ENCODE measurements at regions not wholly inside any gene's neighbourhood (a gene's known extent, or its start where the extent isn't known, plus 50 kb on each side); places are given as distances from the start of the nearest gene placed in this dataset.

- H3K27ac ChIP-seq (ENCODE audit: low read depth) = no peak overlapping the region
- no peak for TF ChIP-seq POLR2AphosphoS5 (IDR thresholded peaks at IDR 0.05; ENCODE audit: low read depth)
- no peak for TF ChIP-seq JUNB (IDR thresholded peaks at IDR 0.05; ENCODE audit: unreplicated experiment)
- no peak for TF ChIP-seq ZNF114 (CRISPR knock-in tag; IDR thresholded peaks at IDR 0.05)
- TF ChIP-seq EZH2phosphoT487 (IDR thresholded peaks at IDR 0.05; ENCODE audit: unreplicated experiment) = no peak
- TF ChIP-seq NANOG (IDR thresholded peaks at IDR 0.05; ENCODE audit: borderline replicate concordance) = no peak
- TF ChIP-seq ZNF331 (CRISPR knock-in tag; IDR thresholded peaks at IDR 0.05; ENCODE audit: low read depth) = no peak
- TF ChIP-seq CREB1 (CRISPR knock-in tag; IDR thresholded peaks at IDR 0.05; ENCODE audit: low read depth) = no peak
- TF ChIP-seq, protein P1, sequence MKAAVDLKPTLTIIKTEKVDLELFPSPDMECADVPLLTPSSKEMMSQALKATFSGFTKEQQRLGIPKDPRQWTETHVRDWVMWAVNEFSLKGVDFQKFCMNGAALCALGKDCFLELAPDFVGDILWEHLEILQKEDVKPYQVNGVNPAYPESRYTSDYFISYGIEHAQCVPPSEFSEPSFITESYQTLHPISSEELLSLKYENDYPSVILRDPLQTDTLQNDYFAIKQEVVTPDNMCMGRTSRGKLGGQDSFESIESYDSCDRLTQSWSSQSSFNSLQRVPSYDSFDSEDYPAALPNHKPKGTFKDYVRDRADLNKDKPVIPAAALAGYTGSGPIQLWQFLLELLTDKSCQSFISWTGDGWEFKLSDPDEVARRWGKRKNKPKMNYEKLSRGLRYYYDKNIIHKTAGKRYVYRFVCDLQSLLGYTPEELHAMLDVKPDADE (IDR thresholded peaks at IDR 0.05) = no peak
- H3K36me3 Mint-ChIP-seq (ENCODE audit: low read depth) = no peaks in the 10 kb centered on the region
- no peaks in the 10 kb centered on the region for H3F3A ChIP-seq (replicated peaks; ENCODE audit: low read depth)
- no peaks in the 10 kb centered on the region for H3K27me3 Mint-ChIP-seq (ENCODE audit: insufficient read depth, low read depth, poor library complexity)
- ATAC-seq (no peak), DNase-seq (ENCODE audit: low spot score) (no peak)
- H3K79me2 ChIP-seq (replicated peaks; ENCODE audit: insufficient read depth) = no peaks in the 10 kb centered on the region
- no peak overlapping the region for H2AFZ ChIP-seq
- H3K36me3 ChIP-seq (ENCODE audit: insufficient read depth) = no peaks in the 10 kb centered on the region
- H3K4me3 Mint-ChIP-seq = no peak overlapping the region
- H3K4me3 ChIP-seq = no peak overlapping the region
- no peaks in the 10 kb centered on the region for H3K4me1 ChIP-seq (ENCODE audit: insufficient read depth)
- no peaks in the 10 kb centered on the region for H3K9me2 ChIP-seq (ENCODE audit: insufficient read depth)
- no peak overlapping the region for H3K4me2 ChIP-seq
- no peak overlapping the region for H3K27ac Mint-ChIP-seq
- H3K9me3 Mint-ChIP-seq = no peaks in the 10 kb centered on the region; the same call in 2 of the 3 replicates
- H3K27me3 ChIP-seq (ENCODE audit: insufficient read depth) = no peaks in the 10 kb centered on the region
- no peaks in the 10 kb centered on the region for H3K4me1 Mint-ChIP-seq
- H4K20me1 ChIP-seq (replicated peaks; ENCODE audit: insufficient read depth) = no peaks in the 10 kb centered on the region
These were observed 1783.9 kb upstream of the PCDH20 start for GRCh38 chr13:63199508-63199907.

- no peak overlapping the region for H3K4me3 ChIP-seq
- no peak overlapping the region for H3K27ac ChIP-seq (ENCODE audit: low read depth)
- Mint-ChIP-seq H3K4me3 (no peak overlapping the region), H3K27me3 (ENCODE audit: insufficient read depth, low read depth, poor library complexity) (no peaks in the 10 kb centered on the region), H3K27ac (no peak overlapping the region), H3K9me3 (no peaks in the 10 kb centered on the region; the same call in 2 of the 3 replicates), H3K36me3 (ENCODE audit: low read depth) (no peaks in the 10 kb centered on the region), H3K4me1 (no peaks in the 10 kb centered on the region)
- no peaks in the 10 kb centered on the region for H4K20me1 ChIP-seq (replicated peaks; ENCODE audit: insufficient read depth)
- H3K36me3 ChIP-seq (ENCODE audit: insufficient read depth) = no peaks in the 10 kb centered on the region
- no peaks in the 10 kb centered on the region for H3K79me2 ChIP-seq (replicated peaks; ENCODE audit: insufficient read depth)
- no peaks in the 10 kb centered on the region for H3K9me2 ChIP-seq (ENCODE audit: insufficient read depth)
- H3K27me3 ChIP-seq (ENCODE audit: insufficient read depth) = no peaks in the 10 kb centered on the region
- ATAC-seq (no peak), DNase-seq (ENCODE audit: low spot score) (no peak)
- no peak overlapping the region for H2AFZ ChIP-seq
- no peak overlapping the region for H3K4me2 ChIP-seq
- H3K4me1 ChIP-seq (ENCODE audit: insufficient read depth) = no peaks in the 10 kb centered on the region
- no peaks in the 10 kb centered on the region for H3F3A ChIP-seq (replicated peaks; ENCODE audit: low read depth)
- no peak for TF ChIP-seq CTCF (conservative IDR thresholded peaks at IDR 0.05; ENCODE audit: low read depth in 2 of 2)
- TF ChIP-seq EZH2phosphoT487 (IDR thresholded peaks at IDR 0.05; ENCODE audit: unreplicated experiment) = no peak
- TF ChIP-seq CREB1 (CRISPR knock-in tag; IDR thresholded peaks at IDR 0.05; ENCODE audit: low read depth) = no peak
- TF ChIP-seq REST (IDR thresholded peaks at IDR 0.05; ENCODE audit: unreplicated experiment) = no peak
- TF ChIP-seq NANOG (IDR thresholded peaks at IDR 0.05; ENCODE audit: borderline replicate concordance) = no peak
- no peak for TF ChIP-seq ZNF331 (CRISPR knock-in tag; IDR thresholded peaks at IDR 0.05; ENCODE audit: low read depth)
- TF ChIP-seq ZNF114 (CRISPR knock-in tag; IDR thresholded peaks at IDR 0.05) = no peak
- no peak for TF ChIP-seq STAT1 (IDR thresholded peaks at IDR 0.05; ENCODE audit: unreplicated experiment)
- TF ChIP-seq EZH2 (IDR thresholded peaks at IDR 0.05; ENCODE audit: low read depth, unreplicated experiment) = no peak
- TF ChIP-seq JUNB (IDR thresholded peaks at IDR 0.05; ENCODE audit: unreplicated experiment) = no peak
These were observed 1782.4 kb upstream of the PCDH20 start for GRCh38 chr13:63198071-63198470.

Data from GM23338 (cell line).